ENCODE measurements at regions not wholly inside any gene's neighbourhood (a gene's known extent, or its start where the extent isn't known, plus 50 kb on each side); places are given as distances from the start of the nearest gene placed in this dataset.

DNA sequence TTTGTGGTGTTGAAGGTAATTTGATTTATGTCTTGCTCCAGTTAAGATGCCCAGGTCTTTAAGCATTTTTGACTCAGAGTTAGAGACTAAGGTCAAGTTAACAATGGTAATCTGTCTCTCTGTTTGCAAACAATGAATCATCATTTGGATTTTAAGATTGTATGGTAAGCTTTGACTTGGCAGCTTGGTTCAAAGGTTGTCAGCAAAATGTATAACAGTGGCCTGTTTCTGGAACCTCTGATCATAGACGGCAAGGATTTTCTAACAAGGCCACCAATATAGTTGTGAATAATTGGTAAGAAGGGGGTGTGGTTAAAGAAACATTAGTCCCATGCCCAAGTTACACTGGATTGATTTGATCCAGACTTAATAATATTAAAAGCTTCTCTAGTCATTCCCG is 775.2 kb upstream of the GOLIM4 start (continued):
- TF ChIP-seq, protein P1, sequence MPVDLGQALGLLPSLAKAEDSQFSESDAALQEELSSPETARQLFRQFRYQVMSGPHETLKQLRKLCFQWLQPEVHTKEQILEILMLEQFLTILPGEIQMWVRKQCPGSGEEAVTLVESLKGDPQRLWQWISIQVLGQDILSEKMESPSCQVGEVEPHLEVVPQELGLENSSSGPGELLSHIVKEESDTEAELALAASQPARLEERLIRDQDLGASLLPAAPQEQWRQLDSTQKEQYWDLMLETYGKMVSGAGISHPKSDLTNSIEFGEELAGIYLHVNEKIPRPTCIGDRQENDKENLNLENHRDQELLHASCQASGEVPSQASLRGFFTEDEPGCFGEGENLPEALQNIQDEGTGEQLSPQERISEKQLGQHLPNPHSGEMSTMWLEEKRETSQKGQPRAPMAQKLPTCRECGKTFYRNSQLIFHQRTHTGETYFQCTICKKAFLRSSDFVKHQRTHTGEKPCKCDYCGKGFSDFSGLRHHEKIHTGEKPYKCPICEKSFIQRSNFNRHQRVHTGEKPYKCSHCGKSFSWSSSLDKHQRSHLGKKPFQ (CRISPR knock-in tag; IDR thresholded peaks at IDR 0.05; ENCODE audit: insufficient replicate concordance), result no peak
- TF ChIP-seq TEAD3 (CRISPR knock-in tag; optimal IDR thresholded peaks at IDR 0.05; ENCODE audit: borderline replicate concordance) (peak; percentile 32), MBD4 (IDR thresholded peaks at IDR 0.05; ENCODE audit: borderline replicate concordance, low read length) (no peak; the same call in 1 of the 2 replicates), ZNF747 (CRISPR knock-in tag; IDR thresholded peaks at IDR 0.05; ENCODE audit: borderline replicate concordance) (no peak), FOSL1 (CRISPR knock-in tag; IDR thresholded peaks at IDR 0.05; ENCODE audit: borderline replicate concordance) (peak; percentile 94; the same call in 1 of the 2 replicates), MYPOP (CRISPR knock-in tag; IDR thresholded peaks at IDR 0.05) (no peak), GATA4 (IDR thresholded peaks at IDR 0.05; ENCODE audit: borderline replicate concordance, low read depth) (0 out of 2 replicates have a peak, but pooled peaks have one; percentile 31), IRF2 (CRISPR knock-in tag; IDR thresholded peaks at IDR 0.05) (peak; percentile 55; the same call in 1 of the 2 replicates), MTF1 (CRISPR knock-in tag; IDR thresholded peaks at IDR 0.05) (no peak), MAFF (IDR thresholded peaks at IDR 0.05; ENCODE audit: low read depth, low read length) (peak; percentile 78), TCF7 (IDR thresholded peaks at IDR 0.05; ENCODE audit: low read depth) (peak; percentile 69), ZNF777 (CRISPR knock-in tag; IDR thresholded peaks at IDR 0.05) (peak; percentile 70), CCDC6 (CRISPR knock-in tag; IDR thresholded peaks at IDR 0.05) (no peak)
- TF ChIP-seq, protein P2, sequence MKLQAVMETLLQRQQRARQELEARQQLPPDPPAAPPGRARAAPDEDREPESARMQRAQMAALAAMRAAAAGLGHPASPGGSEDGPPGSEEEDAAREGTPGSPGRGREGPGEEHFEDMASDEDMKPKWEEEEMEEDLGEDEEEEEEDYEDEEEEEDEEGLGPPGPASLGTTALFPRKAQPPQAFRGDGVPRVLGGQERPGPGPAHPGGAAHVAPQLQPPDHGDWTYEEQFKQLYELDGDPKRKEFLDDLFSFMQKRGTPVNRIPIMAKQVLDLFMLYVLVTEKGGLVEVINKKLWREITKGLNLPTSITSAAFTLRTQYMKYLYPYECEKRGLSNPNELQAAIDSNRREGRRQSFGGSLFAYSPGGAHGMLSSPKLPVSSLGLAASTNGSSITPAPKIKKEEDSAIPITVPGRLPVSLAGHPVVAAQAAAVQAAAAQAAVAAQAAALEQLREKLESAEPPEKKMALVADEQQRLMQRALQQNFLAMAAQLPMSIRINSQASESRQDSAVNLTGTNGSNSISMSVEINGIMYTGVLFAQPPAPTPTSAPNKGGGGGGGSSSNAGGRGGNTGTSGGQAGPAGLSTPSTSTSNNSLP (IDR thresholded peaks at IDR 0.05; ENCODE audit: low read depth, low read length), result peak; percentile 81
- TF ChIP-seq, protein P3, sequence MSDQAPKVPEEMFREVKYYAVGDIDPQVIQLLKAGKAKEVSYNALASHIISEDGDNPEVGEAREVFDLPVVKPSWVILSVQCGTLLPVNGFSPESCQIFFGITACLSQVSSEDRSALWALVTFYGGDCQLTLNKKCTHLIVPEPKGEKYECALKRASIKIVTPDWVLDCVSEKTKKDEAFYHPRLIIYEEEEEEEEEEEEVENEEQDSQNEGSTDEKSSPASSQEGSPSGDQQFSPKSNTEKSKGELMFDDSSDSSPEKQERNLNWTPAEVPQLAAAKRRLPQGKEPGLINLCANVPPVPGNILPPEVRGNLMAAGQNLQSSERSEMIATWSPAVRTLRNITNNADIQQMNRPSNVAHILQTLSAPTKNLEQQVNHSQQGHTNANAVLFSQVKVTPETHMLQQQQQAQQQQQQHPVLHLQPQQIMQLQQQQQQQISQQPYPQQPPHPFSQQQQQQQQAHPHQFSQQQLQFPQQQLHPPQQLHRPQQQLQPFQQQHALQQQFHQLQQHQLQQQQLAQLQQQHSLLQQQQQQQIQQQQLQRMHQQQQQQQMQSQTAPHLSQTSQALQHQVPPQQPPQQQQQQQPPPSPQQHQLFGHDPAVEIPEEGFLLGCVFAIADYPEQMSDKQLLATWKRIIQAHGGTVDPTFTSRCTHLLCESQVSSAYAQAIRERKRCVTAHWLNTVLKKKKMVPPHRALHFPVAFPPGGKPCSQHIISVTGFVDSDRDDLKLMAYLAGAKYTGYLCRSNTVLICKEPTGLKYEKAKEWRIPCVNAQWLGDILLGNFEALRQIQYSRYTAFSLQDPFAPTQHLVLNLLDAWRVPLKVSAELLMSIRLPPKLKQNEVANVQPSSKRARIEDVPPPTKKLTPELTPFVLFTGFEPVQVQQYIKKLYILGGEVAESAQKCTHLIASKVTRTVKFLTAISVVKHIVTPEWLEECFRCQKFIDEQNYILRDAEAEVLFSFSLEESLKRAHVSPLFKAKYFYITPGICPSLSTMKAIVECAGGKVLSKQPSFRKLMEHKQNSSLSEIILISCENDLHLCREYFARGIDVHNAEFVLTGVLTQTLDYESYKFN (CRISPR knock-in tag; conservative IDR thresholded peaks at IDR 0.05), result peak; percentile 86
- TF ChIP-seq, protein P4, sequence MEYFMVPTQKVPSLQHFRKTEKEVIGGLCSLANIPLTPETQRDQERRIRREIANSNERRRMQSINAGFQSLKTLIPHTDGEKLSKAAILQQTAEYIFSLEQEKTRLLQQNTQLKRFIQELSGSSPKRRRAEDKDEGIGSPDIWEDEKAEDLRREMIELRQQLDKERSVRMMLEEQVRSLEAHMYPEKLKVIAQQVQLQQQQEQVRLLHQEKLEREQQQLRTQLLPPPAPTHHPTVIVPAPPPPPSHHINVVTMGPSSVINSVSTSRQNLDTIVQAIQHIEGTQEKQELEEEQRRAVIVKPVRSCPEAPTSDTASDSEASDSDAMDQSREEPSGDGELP (IDR thresholded peaks at IDR 0.05; ENCODE audit: borderline replicate concordance, low read depth), result no peak
